ENCODE measurements at regions not wholly inside any gene's neighbourhood (a gene's known extent, or its start where the extent isn't known, plus 50 kb on each side); places are given as distances from the start of the nearest gene placed in this dataset.

DNA sequence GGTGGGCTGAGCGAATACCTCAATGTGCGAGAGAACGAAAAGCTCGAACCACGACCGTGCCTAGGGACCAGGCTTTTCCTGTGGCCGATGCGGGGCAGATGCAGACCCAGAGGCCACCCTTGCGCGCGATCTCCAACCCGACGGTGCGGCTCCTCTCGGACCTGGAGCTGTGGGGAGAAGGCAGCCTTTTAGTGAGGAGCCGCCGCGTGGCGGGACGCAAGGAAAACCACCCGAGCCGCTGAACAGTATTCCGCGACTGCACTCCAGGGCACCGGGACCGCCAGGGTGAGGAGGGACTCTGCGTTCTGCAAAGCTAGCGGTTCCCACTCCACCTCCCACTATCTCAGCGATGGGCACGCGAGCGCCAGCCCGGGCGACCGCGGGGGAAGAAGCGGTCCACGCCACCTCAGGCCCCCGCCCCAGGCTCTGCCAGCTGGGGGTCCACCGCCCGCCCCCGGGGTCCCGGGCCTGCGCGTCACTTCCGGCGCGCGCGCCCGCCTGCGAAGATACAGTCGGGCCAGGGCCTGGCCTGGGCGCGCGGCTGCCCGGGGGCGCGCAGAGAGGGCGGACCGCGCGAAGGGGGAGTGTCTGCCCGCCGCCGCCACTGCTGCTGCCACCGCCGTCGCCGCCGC, 66.5 kb upstream of the PRKACB start:
- H4K8ac ChIP-seq (ENCODE audit: low read length): peak overlapping the region; percentile 87
- peaks cover 1% of the 10 kb centered on the region for H3K4me1 ChIP-seq (ENCODE audit: control insufficient read depth, insufficient read depth, low read depth, low read length)
- peak overlapping the region; percentile 96 to 99 for H3K18ac ChIP-seq (ENCODE audit: low read depth in 1 of 2, low read length in 2 of 2)
- H3K4me2 ChIP-seq (ENCODE audit: low read length, poor library complexity, severe bottlenecking): peak overlapping the region; percentile 93
- H2BK5ac ChIP-seq (ENCODE audit: low read depth, low read length, poor library complexity, severe bottlenecking): peak overlapping the region; percentile 76
- H3K9me3 ChIP-seq (ENCODE audit: control insufficient read depth, low read length): no peaks in the 10 kb centered on the region
- peak overlapping the region; percentile 86 for H2BK120ac ChIP-seq (ENCODE audit: low read depth, low read length)
- peak overlapping the region in 1 of 2 experiments; percentile 95 for H3K14ac ChIP-seq (ENCODE audit: low read length in 2 of 2)
- H3K27ac ChIP-seq (ENCODE audit: low read length, poor library complexity, severe bottlenecking): peak overlapping the region; percentile 79
- peak overlapping the region; percentile 99 for H2AFZ ChIP-seq (ENCODE audit: low read depth, low read length)
- no peaks in the 10 kb centered on the region for H3K36me3 ChIP-seq (ENCODE audit: control insufficient read depth in 1 of 2, insufficient read depth in 2 of 2, low read depth in 1 of 2, low read length in 2 of 2)
- WGBS: under 1% methylated on average over 38 of the region's 71 CpGs
- H2AK5ac ChIP-seq (ENCODE audit: low read length, severe bottlenecking): no peak overlapping the region
- H3K23ac ChIP-seq (ENCODE audit: low read length in 2 of 2): peak overlapping the region in 1 of 2 experiments; percentile 96
- peak overlapping the region in 1 of 2 experiments; percentile 79 for H2BK12ac ChIP-seq (ENCODE audit: low read length in 2 of 2)
- H3K9ac ChIP-seq (ENCODE audit: low read length): peak overlapping the region; percentile 93
- peak; percentile 85 for DNase-seq
- peak overlapping the region; percentile 96 for H2BK15ac ChIP-seq (ENCODE audit: low read depth, poor library complexity, severe bottlenecking)
- no peaks in the 10 kb centered on the region for H3K27me3 ChIP-seq (ENCODE audit: control insufficient read depth in 1 of 2, insufficient read depth in 1 of 2, low read length in 2 of 2)
- peak overlapping the region; percentile 98 to 99 for H3K4ac ChIP-seq (ENCODE audit: low read depth in 1 of 2, low read length in 2 of 2)
- peak overlapping the region; percentile 64 for H4K91ac ChIP-seq (ENCODE audit: low read length)
- H3K4me3 ChIP-seq (ENCODE audit: insufficient read depth in 1 of 2, low read depth in 1 of 2, low read length in 2 of 2): peak overlapping the region; percentile 94 to 96
- H3K79me1 ChIP-seq (replicated peaks; ENCODE audit: low read length, poor library complexity, severe bottlenecking): peaks cover 10% of the 10 kb centered on the region

DNA sequence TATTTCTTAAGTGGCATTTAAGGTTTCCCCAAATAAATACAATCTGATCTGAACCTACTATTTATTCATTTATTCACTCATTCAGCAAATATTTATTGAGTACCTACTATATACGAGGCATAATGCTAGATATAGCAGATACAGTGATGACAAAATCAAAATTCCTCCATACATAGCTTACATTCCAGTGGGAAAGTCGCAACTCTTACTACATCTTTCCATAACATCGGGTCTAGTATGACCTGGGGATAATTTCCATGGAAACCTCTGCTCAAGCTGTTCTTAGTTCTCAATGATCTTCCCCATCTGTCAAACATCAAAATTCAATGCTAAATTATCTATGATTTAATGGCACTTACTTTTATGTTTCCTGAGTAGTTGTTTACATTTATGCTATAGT, 70.8 kb upstream of the PRKACB start:
- no peak overlapping the region for H3K27ac ChIP-seq (ENCODE audit: low read length, poor library complexity, severe bottlenecking)
- no peak overlapping the region for H3K4ac ChIP-seq (ENCODE audit: low read depth in 1 of 2, low read length in 2 of 2)
- no peak overlapping the region for H2BK5ac ChIP-seq (ENCODE audit: low read depth, low read length, poor library complexity, severe bottlenecking)
- H2BK15ac ChIP-seq (ENCODE audit: low read depth, poor library complexity, severe bottlenecking): no peak overlapping the region
- no peak overlapping the region for H4K91ac ChIP-seq (ENCODE audit: low read length)
- H3K4me2 ChIP-seq (ENCODE audit: low read length, poor library complexity, severe bottlenecking): no peak overlapping the region
- no peak overlapping the region for H2AK5ac ChIP-seq (ENCODE audit: low read length, severe bottlenecking)
- H3K27me3 ChIP-seq (ENCODE audit: control insufficient read depth in 1 of 2, insufficient read depth in 1 of 2, low read length in 2 of 2): no peaks in the 10 kb centered on the region
- no peak overlapping the region for H2AFZ ChIP-seq (ENCODE audit: low read depth, low read length)
- DNase-seq: peak; percentile 44
- peaks cover 10% of the 10 kb centered on the region for H3K9me3 ChIP-seq (ENCODE audit: control insufficient read depth, low read length)
- peaks cover 1% of the 10 kb centered on the region for H3K4me1 ChIP-seq (ENCODE audit: control insufficient read depth, insufficient read depth, low read depth, low read length)
- H3K14ac ChIP-seq (ENCODE audit: low read length in 2 of 2): no peak overlapping the region
- H3K4me3 ChIP-seq (ENCODE audit: insufficient read depth in 1 of 2, low read depth in 1 of 2, low read length in 2 of 2): no peak overlapping the region
- H3K36me3 ChIP-seq (ENCODE audit: control insufficient read depth in 1 of 2, insufficient read depth in 2 of 2, low read depth in 1 of 2, low read length in 2 of 2): no peaks in the 10 kb centered on the region
- H3K9ac ChIP-seq (ENCODE audit: low read length): no peak overlapping the region
- no peak overlapping the region for H3K23ac ChIP-seq (ENCODE audit: low read length in 2 of 2)
- peaks cover 5% of the 10 kb centered on the region for H3K79me1 ChIP-seq (replicated peaks; ENCODE audit: low read length, poor library complexity, severe bottlenecking)
- WGBS: 74% methylated on average over 3 of the region's 3 CpGs
- H4K8ac ChIP-seq (ENCODE audit: low read length): no peak overlapping the region
- H2BK12ac ChIP-seq (ENCODE audit: low read length in 2 of 2): no peak overlapping the region
- no peak overlapping the region for H2BK120ac ChIP-seq (ENCODE audit: low read depth, low read length)
- H3K18ac ChIP-seq (ENCODE audit: low read depth in 1 of 2, low read length in 2 of 2): no peak overlapping the region

DNA sequence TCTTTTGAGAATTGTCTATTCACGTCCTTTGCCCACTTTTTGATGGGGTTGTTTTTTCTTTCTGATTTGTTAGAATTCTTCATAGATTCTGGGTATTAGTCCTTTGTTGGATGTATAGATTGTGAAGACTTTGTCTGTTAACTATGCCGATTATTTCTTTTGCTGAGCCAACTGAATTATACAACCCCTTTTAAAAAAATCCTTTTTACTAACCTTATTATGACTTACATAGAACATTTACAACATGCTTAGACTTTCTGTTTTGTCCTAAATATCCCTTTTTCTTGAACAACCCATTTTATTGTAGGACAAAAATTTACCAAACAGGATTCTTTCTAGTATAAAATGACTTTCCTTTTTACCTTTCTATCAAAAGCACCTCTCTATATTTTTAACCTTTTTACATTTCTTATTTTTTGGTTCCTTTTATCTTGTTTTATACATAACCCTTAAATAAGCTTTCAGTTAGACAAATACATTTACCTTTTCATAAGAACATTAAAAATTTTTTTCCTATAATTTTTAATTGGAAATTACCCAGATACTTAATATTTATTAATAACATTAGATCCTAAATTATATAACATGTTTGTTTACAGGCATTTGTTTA, 70.4 kb upstream of the TTLL7 start:
- Histone ChIP-seq H3K79me1 (replicated peaks; ENCODE audit: low read length, poor library complexity, severe bottlenecking) (no peaks in the 10 kb centered on the region), H2AK5ac (ENCODE audit: low read length, severe bottlenecking) (no peak overlapping the region), H2AFZ (ENCODE audit: low read depth, low read length) (no peak overlapping the region), H2BK12ac (ENCODE audit: low read length in 2 of 2) (no peak overlapping the region), H3K18ac (ENCODE audit: low read depth in 1 of 2, low read length in 2 of 2) (no peak overlapping the region), H4K91ac (ENCODE audit: low read length) (no peak overlapping the region), H3K23ac (ENCODE audit: low read length in 2 of 2) (no peak overlapping the region), H2BK15ac (ENCODE audit: low read depth, poor library complexity, severe bottlenecking) (no peak overlapping the region), H3K4me3 (ENCODE audit: insufficient read depth in 1 of 2, low read depth in 1 of 2, low read length in 2 of 2) (no peak overlapping the region), H2BK120ac (ENCODE audit: low read depth, low read length) (no peak overlapping the region), H3K9me3 (ENCODE audit: control insufficient read depth, low read length) (peaks cover 24% of the 10 kb centered on the region), H3K4me1 (ENCODE audit: control insufficient read depth, insufficient read depth, low read depth, low read length) (no peaks in the 10 kb centered on the region), H2BK5ac (ENCODE audit: low read depth, low read length, poor library complexity, severe bottlenecking) (no peak overlapping the region), H3K36me3 (ENCODE audit: control insufficient read depth in 1 of 2, insufficient read depth in 2 of 2, low read depth in 1 of 2, low read length in 2 of 2) (no peaks in the 10 kb centered on the region), H4K8ac (ENCODE audit: low read length) (no peak overlapping the region), H3K4ac (ENCODE audit: low read depth in 1 of 2, low read length in 2 of 2) (no peak overlapping the region), H3K27me3 (ENCODE audit: control insufficient read depth in 1 of 2, insufficient read depth in 1 of 2, low read length in 2 of 2) (no peaks in the 10 kb centered on the region), H3K4me2 (ENCODE audit: low read length, poor library complexity, severe bottlenecking) (no peak overlapping the region), H3K9ac (ENCODE audit: low read length) (no peak overlapping the region), H3K14ac (ENCODE audit: low read length in 2 of 2) (no peak overlapping the region), H3K27ac (ENCODE audit: low read length, poor library complexity, severe bottlenecking) (no peak overlapping the region)
- WGBS: 93% methylated on average over 2 of the region's 2 CpGs
- DNase-seq: no peak

DNA sequence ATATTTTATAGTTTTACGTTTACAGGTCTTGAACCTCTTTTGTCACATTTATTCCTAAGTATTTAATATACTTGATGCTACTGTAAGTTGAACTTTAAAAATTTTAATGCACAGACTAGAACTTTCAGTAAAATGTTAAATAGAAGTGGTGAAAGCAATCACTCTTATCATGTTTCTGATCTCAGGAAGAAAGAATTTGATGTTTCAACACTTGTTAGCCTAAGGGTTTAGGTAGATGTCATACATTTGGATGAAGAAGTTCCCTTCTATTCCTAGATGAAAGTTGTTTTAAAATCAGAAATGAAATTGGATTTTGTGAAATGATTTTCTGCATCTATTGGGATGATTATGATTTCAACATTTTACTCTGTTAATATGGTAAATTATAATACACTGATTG, 63.6 kb upstream of the TTLL7 start:
- H4K91ac ChIP-seq (ENCODE audit: low read length): no peak overlapping the region
- no peak overlapping the region for H3K14ac ChIP-seq (ENCODE audit: low read length in 2 of 2)
- H3K23ac ChIP-seq (ENCODE audit: low read length in 2 of 2): no peak overlapping the region
- H2AK5ac ChIP-seq (ENCODE audit: low read length, severe bottlenecking): no peak overlapping the region
- H2BK12ac ChIP-seq (ENCODE audit: low read length in 2 of 2): no peak overlapping the region
- no peak overlapping the region for H3K4me2 ChIP-seq (ENCODE audit: low read length, poor library complexity, severe bottlenecking)
- H2BK120ac ChIP-seq (ENCODE audit: low read depth, low read length): no peak overlapping the region
- no peak overlapping the region for H2AFZ ChIP-seq (ENCODE audit: low read depth, low read length)
- H3K18ac ChIP-seq (ENCODE audit: low read depth in 1 of 2, low read length in 2 of 2): no peak overlapping the region
- peaks cover 11% of the 10 kb centered on the region for H3K9me3 ChIP-seq (ENCODE audit: control insufficient read depth, low read length)
- no peak overlapping the region for H3K4ac ChIP-seq (ENCODE audit: low read depth in 1 of 2, low read length in 2 of 2)
- no peak overlapping the region for H3K27ac ChIP-seq (ENCODE audit: low read length, poor library complexity, severe bottlenecking)
- H3K27me3 ChIP-seq (ENCODE audit: control insufficient read depth in 1 of 2, insufficient read depth in 1 of 2, low read length in 2 of 2): no peaks in the 10 kb centered on the region
- H4K8ac ChIP-seq (ENCODE audit: low read length): no peak overlapping the region
- no peaks in the 10 kb centered on the region for H3K36me3 ChIP-seq (ENCODE audit: control insufficient read depth in 1 of 2, insufficient read depth in 2 of 2, low read depth in 1 of 2, low read length in 2 of 2)
- no peak overlapping the region for H2BK5ac ChIP-seq (ENCODE audit: low read depth, low read length, poor library complexity, severe bottlenecking)
- H3K4me1 ChIP-seq (ENCODE audit: control insufficient read depth, insufficient read depth, low read depth, low read length): no peaks in the 10 kb centered on the region
- H3K9ac ChIP-seq (ENCODE audit: low read length): no peak overlapping the region
- WGBS: no CpG with 5 or more reads among the region's 1 CpG
- H2BK15ac ChIP-seq (ENCODE audit: low read depth, poor library complexity, severe bottlenecking): no peak overlapping the region
- no peak overlapping the region for H3K4me3 ChIP-seq (ENCODE audit: insufficient read depth in 1 of 2, low read depth in 1 of 2, low read length in 2 of 2)
- DNase-seq: no peak
- no peaks in the 10 kb centered on the region for H3K79me1 ChIP-seq (replicated peaks; ENCODE audit: low read length, poor library complexity, severe bottlenecking)

Measured in mesenchymal stem cell (in vitro differentiated cells and primary cell).